ENCODE measurements at regions not wholly inside any gene's neighbourhood (a gene's known extent, or its start where the extent isn't known, plus 50 kb on each side); places are given as distances from the start of the nearest gene placed in this dataset.

DNA sequence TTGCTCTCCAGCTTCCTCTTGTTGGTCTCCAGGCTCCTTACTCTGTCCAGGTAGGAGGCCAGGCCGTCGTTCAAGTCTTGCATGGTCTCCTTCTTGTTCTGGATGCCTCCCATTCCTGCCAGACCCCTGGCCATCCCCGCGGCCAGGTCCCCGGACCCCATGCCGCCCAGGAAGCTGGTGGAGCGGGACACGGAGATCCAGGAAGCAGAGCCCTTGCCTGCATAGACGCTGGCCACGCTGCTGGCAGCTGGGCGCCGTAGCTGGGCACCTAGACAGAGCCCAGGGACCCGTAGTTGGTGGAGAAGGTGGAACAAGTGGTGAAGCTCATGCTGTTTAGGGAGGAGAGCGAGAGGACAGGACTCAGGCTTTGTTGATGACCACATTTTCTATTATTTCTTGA is 1584.0 kb upstream of the ACO1 start:
- Histone ChIP-seq H3K36me3 (no peaks in the 10 kb centered on the region), H3K9me3 (no peaks in the 10 kb centered on the region), H3K4me3 (ENCODE audit: low read depth, low read length) (no peak overlapping the region), H3K27me3 (no peaks in the 10 kb centered on the region), H3K4me1 (no peaks in the 10 kb centered on the region; the same call in 1 of the 2 replicates)
- TF ChIP-seq, protein P1, sequence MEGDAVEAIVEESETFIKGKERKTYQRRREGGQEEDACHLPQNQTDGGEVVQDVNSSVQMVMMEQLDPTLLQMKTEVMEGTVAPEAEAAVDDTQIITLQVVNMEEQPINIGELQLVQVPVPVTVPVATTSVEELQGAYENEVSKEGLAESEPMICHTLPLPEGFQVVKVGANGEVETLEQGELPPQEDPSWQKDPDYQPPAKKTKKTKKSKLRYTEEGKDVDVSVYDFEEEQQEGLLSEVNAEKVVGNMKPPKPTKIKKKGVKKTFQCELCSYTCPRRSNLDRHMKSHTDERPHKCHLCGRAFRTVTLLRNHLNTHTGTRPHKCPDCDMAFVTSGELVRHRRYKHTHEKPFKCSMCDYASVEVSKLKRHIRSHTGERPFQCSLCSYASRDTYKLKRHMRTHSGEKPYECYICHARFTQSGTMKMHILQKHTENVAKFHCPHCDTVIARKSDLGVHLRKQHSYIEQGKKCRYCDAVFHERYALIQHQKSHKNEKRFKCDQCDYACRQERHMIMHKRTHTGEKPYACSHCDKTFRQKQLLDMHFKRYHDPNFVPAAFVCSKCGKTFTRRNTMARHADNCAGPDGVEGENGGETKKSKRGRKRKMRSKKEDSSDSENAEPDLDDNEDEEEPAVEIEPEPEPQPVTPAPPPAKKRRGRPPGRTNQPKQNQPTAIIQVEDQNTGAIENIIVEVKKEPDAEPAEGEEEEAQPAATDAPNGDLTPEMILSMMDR (IDR thresholded peaks at IDR 0.05; ENCODE audit: low read depth, low read length) = no peak
- DNase-seq = no peak

DNA sequence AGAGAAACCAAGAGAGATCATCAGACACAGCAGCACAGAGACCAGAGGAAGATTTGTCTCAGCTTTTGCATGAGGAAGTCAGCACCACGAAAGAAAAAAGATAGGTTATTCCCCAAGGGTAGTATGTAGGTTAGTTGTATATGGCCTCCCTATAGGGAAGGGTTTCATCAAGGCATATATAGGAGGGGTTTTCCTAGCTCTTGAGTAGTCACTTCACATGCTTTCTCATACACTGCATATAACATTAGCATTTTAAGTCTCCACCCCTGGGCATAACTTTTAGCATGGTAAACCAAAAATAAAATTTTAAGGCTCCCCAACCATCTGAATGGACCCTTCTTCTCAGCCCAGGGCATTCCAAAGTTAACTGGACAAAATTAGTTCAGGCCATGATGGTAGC is 1571.6 kb upstream of the ACO1 start:
- Histone ChIP-seq H3K36me3 (no peaks in the 10 kb centered on the region), H3K27me3 (no peaks in the 10 kb centered on the region), H3K9me3 (no peaks in the 10 kb centered on the region), H3K4me3 (ENCODE audit: low read depth, low read length) (no peak overlapping the region), H3K4me1 (no peaks in the 10 kb centered on the region)
- DNase-seq = no peak
- TF ChIP-seq, protein P1 (IDR thresholded peaks at IDR 0.05; ENCODE audit: low read depth, low read length) = no peak

DNA sequence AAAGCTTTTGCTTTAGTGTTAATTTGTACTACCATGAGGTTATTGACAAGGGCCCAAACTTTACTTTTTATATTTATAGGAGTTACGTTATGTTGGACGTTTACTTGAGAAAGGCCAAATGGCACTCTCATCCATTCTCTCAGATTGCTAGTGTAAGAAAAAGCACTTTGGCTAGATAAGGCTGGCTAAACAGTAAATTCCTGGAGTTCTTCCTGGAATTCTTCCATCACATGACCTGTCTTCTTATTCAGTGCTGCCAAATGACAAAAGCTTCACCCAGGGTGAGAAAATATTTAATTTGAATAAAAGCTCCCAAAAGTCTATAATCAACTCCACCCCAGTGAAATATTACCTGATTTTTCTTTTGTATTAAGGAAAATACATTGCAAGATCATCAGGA is 1568.9 kb upstream of the ACO1 start:
- Histone ChIP-seq H3K27me3 (no peaks in the 10 kb centered on the region), H3K36me3 (no peaks in the 10 kb centered on the region), H3K4me3 (ENCODE audit: low read depth, low read length) (no peak overlapping the region), H3K4me1 (no peaks in the 10 kb centered on the region), H3K9me3 (no peaks in the 10 kb centered on the region)
- no peak for DNase-seq
- TF ChIP-seq, protein P1 (IDR thresholded peaks at IDR 0.05; ENCODE audit: low read depth, low read length) = no peak

- no peaks in the 10 kb centered on the region for H3K27me3 ChIP-seq
- DNase-seq = no peak
- H3K4me1 ChIP-seq = no peaks in the 10 kb centered on the region; the same call in 1 of the 2 replicates
- no peaks in the 10 kb centered on the region for H3K36me3 ChIP-seq
- no peaks in the 10 kb centered on the region for H3K9me3 ChIP-seq
- no peak overlapping the region for H3K4me3 ChIP-seq (ENCODE audit: low read depth, low read length)
- TF ChIP-seq, protein P1 (IDR thresholded peaks at IDR 0.05; ENCODE audit: low read depth, low read length) = no peak
Measured at GRCh38 chr9:30845136-30845535, 1539.3 kb upstream of the ACO1 start.

DNA sequence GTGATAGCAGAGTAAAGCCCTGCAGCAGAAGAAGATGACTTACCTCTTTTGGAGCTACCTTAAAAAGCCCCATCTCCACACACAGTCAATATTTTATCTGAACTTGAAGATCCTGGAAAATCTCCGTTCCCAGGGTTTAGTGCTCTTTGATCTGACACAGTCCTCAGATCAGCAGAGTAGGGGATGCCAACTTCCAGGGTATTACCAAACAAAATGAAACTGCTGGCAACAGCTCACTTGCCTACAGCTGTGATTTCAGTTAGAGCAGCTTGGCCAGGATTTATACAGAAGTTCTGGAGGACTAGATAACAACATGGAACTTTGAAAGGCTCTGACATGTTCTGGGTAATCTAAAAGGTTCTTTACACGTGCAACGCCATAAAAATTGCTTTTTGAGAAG is 1537.8 kb upstream of the ACO1 start:
- TF ChIP-seq, protein P1 (IDR thresholded peaks at IDR 0.05; ENCODE audit: low read depth, low read length) = no peak
- H3K36me3 ChIP-seq = no peaks in the 10 kb centered on the region
- no peaks in the 10 kb centered on the region; the same call in 1 of the 2 replicates for H3K4me1 ChIP-seq
- H3K4me3 ChIP-seq (ENCODE audit: low read depth, low read length) = no peak overlapping the region
- no peaks in the 10 kb centered on the region for H3K27me3 ChIP-seq
- no peaks in the 10 kb centered on the region for H3K9me3 ChIP-seq
- no peak for DNase-seq

GRCh38 chr9:30851600-30851999 is 1532.8 kb upstream of the ACO1 start:
- Histone ChIP-seq H3K36me3 (no peaks in the 10 kb centered on the region), H3K9me3 (no peaks in the 10 kb centered on the region), H3K27me3 (no peaks in the 10 kb centered on the region), H3K4me1 (no peaks in the 10 kb centered on the region), H3K4me3 (ENCODE audit: low read depth, low read length) (no peak overlapping the region)
- TF ChIP-seq, protein P1 (IDR thresholded peaks at IDR 0.05; ENCODE audit: low read depth, low read length) = no peak
- no peak for DNase-seq
